ENCODE measurements at regions not wholly inside any gene's neighbourhood (a gene's known extent, or its start where the extent isn't known, plus 50 kb on each side); places are given as distances from the start of the nearest gene placed in this dataset.
A peak's percentile ranks its signal among the peaks of the same experiment; 100 is the strongest.

DNA sequence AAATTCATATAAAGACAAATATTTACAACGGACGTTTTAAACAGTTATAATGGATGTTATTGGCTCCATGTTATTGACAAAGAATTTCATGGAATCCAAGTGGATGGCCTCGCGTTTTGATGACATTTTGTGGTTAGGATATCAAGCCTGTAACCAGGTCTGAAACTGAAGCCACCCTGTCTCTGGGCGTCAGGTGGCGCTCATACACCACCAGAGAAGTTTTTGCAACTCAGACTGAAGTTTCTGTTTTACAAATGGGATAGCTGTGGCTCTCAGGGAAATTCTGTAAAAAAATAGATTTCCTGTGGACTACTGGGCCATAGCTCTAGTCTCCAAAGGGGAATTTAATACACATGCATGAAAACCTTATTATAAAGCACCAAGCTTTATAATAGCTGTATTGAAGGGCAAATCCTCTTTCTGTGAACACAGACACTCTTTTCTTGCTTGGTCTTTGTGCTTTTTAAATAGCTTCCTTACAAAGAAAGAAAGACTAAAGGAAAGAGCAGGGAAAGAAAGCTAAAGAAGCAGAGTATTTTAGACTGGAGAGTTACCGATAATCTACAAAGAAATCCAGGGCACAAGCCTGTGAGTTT is 86.7 kb downstream of the C18orf54 start:
- ATAC-seq (no peak), DNase-seq (no peak)
- in situ Hi-C loops (cut with MboI; ENCODE audit: low sequenced_read_pairs in 4 of 4) = loop anchor here in 1 of 4 donors (25.0 kb wide), 1 partner anchor 218 kb away; no protein-coding TSS in a partner anchor
- Histone ChIP-seq H3K27me3 (no peaks in the 10 kb centered on the region), H3K4me1 (no peaks in the 10 kb centered on the region), H3K9me3 (no peaks in the 10 kb centered on the region), H3K4me3 (no peak overlapping the region), H3K36me3 (no peaks in the 10 kb centered on the region), H3K27ac (no peak overlapping the region)
- TF ChIP-seq, protein P1, sequence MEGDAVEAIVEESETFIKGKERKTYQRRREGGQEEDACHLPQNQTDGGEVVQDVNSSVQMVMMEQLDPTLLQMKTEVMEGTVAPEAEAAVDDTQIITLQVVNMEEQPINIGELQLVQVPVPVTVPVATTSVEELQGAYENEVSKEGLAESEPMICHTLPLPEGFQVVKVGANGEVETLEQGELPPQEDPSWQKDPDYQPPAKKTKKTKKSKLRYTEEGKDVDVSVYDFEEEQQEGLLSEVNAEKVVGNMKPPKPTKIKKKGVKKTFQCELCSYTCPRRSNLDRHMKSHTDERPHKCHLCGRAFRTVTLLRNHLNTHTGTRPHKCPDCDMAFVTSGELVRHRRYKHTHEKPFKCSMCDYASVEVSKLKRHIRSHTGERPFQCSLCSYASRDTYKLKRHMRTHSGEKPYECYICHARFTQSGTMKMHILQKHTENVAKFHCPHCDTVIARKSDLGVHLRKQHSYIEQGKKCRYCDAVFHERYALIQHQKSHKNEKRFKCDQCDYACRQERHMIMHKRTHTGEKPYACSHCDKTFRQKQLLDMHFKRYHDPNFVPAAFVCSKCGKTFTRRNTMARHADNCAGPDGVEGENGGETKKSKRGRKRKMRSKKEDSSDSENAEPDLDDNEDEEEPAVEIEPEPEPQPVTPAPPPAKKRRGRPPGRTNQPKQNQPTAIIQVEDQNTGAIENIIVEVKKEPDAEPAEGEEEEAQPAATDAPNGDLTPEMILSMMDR (IDR thresholded peaks at IDR 0.05 in 4 of 5, conservative IDR thresholded peaks at IDR 0.05 in 1 of 5) = peak in 3 of 5 experiments; percentile 28 to 49 (median 41)
- TF ChIP-seq POLR2A (IDR thresholded peaks at IDR 0.05) = no peak
- intact Hi-C loops (cut with DNase I; ENCODE audit: low total_unique reads) = loop anchor here (10.0 kb wide), 1 partner anchor 230 kb away; no protein-coding TSS in a partner anchor

DNA sequence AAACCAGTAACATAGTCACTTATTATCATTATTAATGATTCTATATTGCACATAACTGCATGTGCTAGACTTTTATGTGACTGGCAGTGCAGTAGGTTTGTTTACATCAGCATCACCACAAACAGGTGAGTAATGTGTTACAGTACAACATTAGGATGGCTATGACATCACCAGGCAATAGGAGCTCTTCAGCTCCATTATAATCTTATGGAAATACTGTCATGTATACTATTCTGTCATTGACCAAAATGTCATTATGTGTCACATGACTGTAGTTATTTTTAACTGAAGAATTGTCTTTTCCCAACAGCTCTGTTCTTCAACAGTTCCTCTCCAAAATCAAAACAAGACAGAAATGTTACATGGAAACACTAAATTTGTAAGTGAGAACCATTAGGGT is 96.3 kb downstream of the C18orf54 start:
- no peaks in the 10 kb centered on the region for H3K36me3 ChIP-seq
- H3K27me3 ChIP-seq = no peaks in the 10 kb centered on the region
- no peaks in the 10 kb centered on the region for H3K9me3 ChIP-seq
- no peak for DNase-seq
- intact Hi-C loops (cut with DNase I; ENCODE audit: low total_unique reads) (no loop called here), in situ Hi-C loops (cut with MboI; ENCODE audit: low sequenced_read_pairs in 4 of 4) (no loop called here)
- no peaks in the 10 kb centered on the region for H3K4me1 ChIP-seq
- TF ChIP-seq, protein P1 (IDR thresholded peaks at IDR 0.05 in 4 of 5, conservative IDR thresholded peaks at IDR 0.05 in 1 of 5) = no peak
- TF ChIP-seq POLR2A (IDR thresholded peaks at IDR 0.05) = no peak
- no peak for ATAC-seq
- no peak overlapping the region for H3K4me3 ChIP-seq
- no peak overlapping the region for H3K27ac ChIP-seq

DNA sequence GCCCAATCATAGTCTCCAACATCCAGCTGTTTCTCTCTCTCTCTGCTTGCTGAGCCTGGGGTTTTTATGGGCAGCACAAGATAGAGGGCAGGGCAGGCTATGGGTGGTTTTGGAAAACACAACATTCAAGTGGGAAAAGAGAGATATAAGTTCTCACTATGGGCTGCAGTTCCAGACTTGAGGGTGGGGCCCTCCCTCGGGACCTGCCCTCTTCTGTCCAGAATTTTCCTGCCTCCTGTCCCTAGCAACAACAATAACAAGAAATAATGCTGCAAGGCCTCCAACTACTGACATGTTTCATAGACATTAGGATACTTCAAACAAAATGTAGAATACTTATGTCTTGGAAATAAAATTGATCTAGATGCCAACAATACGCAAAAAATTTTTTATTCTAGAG is 107.8 kb downstream of the C18orf54 start:
- no peaks in the 10 kb centered on the region for H3K9me3 ChIP-seq

DNA sequence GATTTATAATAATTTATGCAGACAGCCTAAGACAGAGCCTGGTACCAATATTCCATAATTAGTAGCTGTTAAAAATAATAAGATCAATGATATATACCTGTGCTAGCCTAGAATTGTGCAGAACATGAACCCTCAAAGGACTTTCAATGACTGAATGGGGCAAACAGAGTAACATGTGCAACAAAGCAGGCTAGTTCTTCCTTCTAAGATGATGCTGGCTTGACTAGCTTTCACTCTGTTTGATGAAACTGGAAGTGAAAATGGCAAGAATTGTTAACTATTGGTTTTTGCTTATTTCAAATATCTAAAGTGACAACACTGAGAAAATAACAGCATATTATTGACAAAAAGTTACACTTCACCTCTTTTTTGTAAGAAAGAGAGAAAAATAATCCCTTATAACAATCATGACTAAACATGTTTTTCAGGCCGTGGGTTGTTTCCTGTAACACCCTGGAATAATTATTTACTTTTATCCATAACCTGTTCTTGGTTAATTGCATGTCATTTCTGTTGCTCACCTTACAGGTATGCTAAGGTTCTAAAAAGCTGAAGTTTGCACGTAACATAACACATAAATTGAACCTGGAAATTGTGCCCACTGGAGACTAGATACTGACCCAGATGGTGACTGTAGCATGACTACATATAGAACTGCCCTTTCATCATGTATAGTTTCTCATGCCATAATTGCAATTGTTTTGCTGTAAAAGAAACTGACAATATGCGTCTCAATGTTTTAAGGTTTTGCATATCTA is 108.7 kb downstream of the C18orf54 start:
- Histone ChIP-seq H3K36me3 (no peaks in the 10 kb centered on the region), H3K4me1 (no peaks in the 10 kb centered on the region), H3K4me3 (no peak overlapping the region), H3K27me3 (no peaks in the 10 kb centered on the region), H3K9me3 (no peaks in the 10 kb centered on the region), H3K27ac (no peak overlapping the region)
- DNase-seq = no peak
- no peak for ATAC-seq
- intact Hi-C loops (cut with DNase I; ENCODE audit: low total_unique reads) = no loop called here
- in situ Hi-C loops (cut with MboI; ENCODE audit: low sequenced_read_pairs in 4 of 4) = no loop called here
- no peak for TF ChIP-seq POLR2A (IDR thresholded peaks at IDR 0.05)
- TF ChIP-seq, protein P1 (IDR thresholded peaks at IDR 0.05 in 4 of 5, conservative IDR thresholded peaks at IDR 0.05 in 1 of 5) = no peak

More for the DNA sequence above, 107.8 kb downstream of the C18orf54 start:
- intact Hi-C loops (cut with DNase I; ENCODE audit: low total_unique reads) = no loop called here
- DNase-seq (no peak), ATAC-seq (no peak)
- no peak overlapping the region for H3K27ac ChIP-seq
- in situ Hi-C loops (cut with MboI; ENCODE audit: low sequenced_read_pairs in 4 of 4) = no loop called here
- H3K4me3 ChIP-seq = no peak overlapping the region
- H3K4me1 ChIP-seq = no peaks in the 10 kb centered on the region
- no peaks in the 10 kb centered on the region for H3K36me3 ChIP-seq
- no peaks in the 10 kb centered on the region for H3K27me3 ChIP-seq
- TF ChIP-seq, protein P1 (IDR thresholded peaks at IDR 0.05 in 4 of 5, conservative IDR thresholded peaks at IDR 0.05 in 1 of 5) = no peak
- TF ChIP-seq POLR2A (IDR thresholded peaks at IDR 0.05) = no peak
